Adipocyte (in vitro differentiated cells): ENCODE measurements at regions not wholly inside any gene's neighbourhood (a gene's known extent, or its start where the extent isn't known, plus 50 kb on each side); places are given as distances from the start of the nearest gene placed in this dataset.

ENCODE experiments used
- DNase-seq: peaks from one replicate; pipeline ENCODE4 v3.0.0-alpha.2; 2015; ENCODE audit warnings: low read depth
- H3K27me3 ChIP-seq: replicated peaks from 2 replicates; pipeline ENCODE4 v1.7.0; 2013; ENCODE audit warnings: mild to moderate bottlenecking, low read length, moderate library complexity; ENCODE audit not compliant: control insufficient read depth, insufficient read depth
- H3K36me3 ChIP-seq: 2 replicates; pipeline ENCODE4 v1.7.0; 2013; ENCODE audit warnings: low read length, mild to moderate bottlenecking, moderate library complexity; ENCODE audit not compliant: control insufficient read depth, insufficient read depth, severe bottlenecking
- H3K4me1 ChIP-seq: 2 replicates; pipeline ENCODE4 v1.7.0; 2013; ENCODE audit warnings: mild to moderate bottlenecking, low read length, moderate library complexity; ENCODE audit not compliant: control insufficient read depth, insufficient read depth
- H3K4me3 ChIP-seq: 2 replicates; pipeline ENCODE4 v1.7.0; 2013; ENCODE audit warnings: mild to moderate bottlenecking, low read length, moderate library complexity
- H3K9ac ChIP-seq: 2 replicates; pipeline ENCODE4 v1.7.0; 2013; ENCODE audit warnings: mild to moderate bottlenecking, low read length, moderate library complexity
- H3K9me3 ChIP-seq: 2 replicates; pipeline ENCODE4 v1.7.0; 2013; ENCODE audit warnings: mild to moderate bottlenecking, low read length, moderate library complexity; ENCODE audit not compliant: control insufficient read depth

DNA sequence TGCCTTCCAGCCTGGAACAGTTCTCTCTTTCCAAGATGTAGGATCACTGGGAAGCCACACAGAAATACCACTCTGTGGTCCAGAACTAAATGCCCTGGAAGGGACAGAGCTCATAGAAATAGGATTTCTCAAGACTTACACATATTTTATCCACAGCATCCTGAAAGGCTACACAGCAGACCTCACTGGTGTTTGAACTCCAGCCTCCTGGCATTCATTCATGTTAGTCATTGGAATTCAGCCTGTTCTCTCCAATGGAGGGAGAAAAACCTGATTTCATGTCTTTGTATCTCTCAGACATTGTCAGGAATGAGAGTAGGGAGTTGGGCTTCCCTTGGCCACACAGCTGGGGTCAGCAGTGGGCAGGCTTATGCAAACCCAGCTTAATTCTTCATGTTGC, 121.1 kb upstream of the PPP2R3A start:
- no peak overlapping the region for H3K9ac ChIP-seq
- H3K4me1 ChIP-seq, result no peaks in the 10 kb centered on the region
- DNase-seq, result no peak
- H3K27me3 ChIP-seq, result no peaks in the 10 kb centered on the region
- H3K9me3 ChIP-seq, result peaks cover 7% of the 10 kb centered on the region
- no peaks in the 10 kb centered on the region for H3K36me3 ChIP-seq
- H3K4me3 ChIP-seq, result no peak overlapping the region

DNA sequence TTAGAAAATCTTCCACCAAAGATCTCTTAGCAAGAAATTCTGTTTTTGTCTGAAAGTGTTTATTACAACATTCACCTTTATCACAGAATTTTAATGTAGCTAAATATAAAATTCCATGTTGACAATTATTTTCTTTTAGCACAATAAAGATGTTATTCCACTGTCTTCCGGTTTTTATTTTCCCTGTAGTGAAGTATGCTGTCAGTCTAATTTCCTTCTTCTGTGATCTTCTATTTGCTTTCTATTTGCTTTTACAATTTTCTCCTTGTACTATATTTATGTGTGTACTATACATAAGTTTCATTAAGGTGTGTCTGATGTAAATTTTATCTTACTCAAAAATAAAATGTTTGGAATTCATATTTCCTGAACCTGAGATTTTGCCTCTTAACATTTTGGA, 117.5 kb upstream of the PPP2R3A start:
- H3K9ac ChIP-seq, result no peak overlapping the region
- peaks cover 15% of the 10 kb centered on the region for H3K4me1 ChIP-seq
- DNase-seq, result no peak
- peaks cover 7% of the 10 kb centered on the region for H3K9me3 ChIP-seq
- H3K27me3 ChIP-seq, result no peaks in the 10 kb centered on the region
- H3K4me3 ChIP-seq, result no peak overlapping the region
- no peaks in the 10 kb centered on the region for H3K36me3 ChIP-seq

DNA sequence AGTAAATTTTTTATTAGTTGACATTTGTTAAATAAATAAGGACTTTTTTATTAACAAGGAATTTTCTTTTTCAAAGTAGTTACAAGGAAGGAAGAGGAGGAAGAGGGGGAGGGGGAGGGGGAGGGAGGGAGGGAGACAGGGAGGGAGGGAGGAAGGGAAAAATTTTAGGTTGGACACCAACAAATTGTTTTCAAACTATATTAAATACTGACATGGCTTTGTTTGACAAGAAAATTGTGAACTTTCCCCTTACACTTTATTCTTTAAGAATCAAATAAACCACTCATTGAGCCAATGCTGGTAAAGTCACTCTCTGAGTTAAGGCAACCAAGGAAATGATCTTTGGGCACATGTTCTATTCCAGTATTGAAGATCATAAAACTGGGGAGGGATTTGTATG, 115.7 kb upstream of the PPP2R3A start:
- Histone ChIP-seq H3K4me1 (peaks cover 18% of the 10 kb centered on the region), H3K9me3 (peaks cover 7% of the 10 kb centered on the region), H3K36me3 (no peaks in the 10 kb centered on the region), H3K27me3 (no peaks in the 10 kb centered on the region), H3K4me3 (no peak overlapping the region), H3K9ac (no peak overlapping the region)
- DNase-seq, result no peak

DNA sequence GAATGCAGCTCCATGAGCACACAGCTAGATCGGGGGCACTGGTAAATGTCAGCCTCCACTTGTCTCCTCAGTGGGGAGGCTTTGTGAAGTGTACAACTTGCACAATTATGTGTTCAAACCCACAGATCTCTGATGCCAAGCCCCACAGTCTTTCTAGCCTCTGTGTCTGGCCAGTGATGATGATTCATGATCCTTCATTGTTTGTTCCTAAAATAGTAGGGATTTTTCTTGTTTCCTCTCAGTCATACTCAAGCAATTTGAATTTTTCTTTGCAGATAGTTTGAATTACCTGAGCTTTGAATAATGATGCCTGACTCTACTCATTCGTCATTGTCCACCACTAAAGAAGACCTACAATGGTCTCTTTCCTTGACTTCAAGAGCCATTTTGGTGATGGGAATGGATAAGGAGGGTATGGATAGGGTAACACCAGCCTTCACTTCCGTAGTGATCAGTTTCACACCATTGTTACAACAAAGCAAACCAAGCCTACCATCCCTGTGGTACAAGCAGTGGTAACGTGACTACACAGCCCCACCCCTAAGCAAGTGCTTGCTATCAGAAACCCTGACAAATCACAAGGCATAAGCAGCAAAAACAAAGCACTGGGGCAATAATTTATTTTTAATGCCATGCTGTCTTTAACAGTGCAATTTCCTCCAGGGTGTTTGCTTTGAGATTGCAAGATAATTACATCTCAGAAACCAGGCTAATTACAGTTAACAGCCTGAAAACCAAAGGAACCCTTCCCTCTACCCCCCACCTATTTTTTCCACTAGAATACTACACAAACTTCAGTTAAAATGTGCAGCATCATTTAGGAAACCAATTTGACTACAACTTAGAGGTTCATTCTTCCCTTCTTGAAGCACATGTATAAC, 114.1 kb upstream of the PPP2R3A start:
- Histone ChIP-seq H3K27me3 (no peaks in the 10 kb centered on the region), H3K9ac (no peak overlapping the region), H3K4me1 (peaks cover 18% of the 10 kb centered on the region), H3K4me3 (no peak overlapping the region), H3K9me3 (peaks cover 7% of the 10 kb centered on the region), H3K36me3 (no peaks in the 10 kb centered on the region)
- DNase-seq, result peak; percentile 1

DNA sequence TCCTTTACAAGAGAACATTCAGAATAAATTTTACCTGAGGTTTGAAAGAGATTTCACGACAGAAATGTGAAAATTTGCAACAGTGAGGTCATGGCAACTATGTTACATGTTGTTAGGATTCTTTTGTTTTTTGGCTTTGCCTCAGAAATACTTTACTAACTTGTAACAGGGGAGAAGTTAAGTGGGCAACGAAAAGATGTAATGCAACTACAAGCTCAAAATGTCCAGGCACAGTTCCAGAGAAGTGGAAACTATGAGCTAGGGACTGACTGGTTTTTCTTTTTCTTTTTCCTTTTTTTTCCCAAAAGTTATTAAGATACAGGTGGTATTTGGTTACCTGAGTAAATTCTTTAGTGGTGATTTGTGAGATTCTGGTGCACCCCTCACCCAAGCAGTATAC, 111.5 kb upstream of the PPP2R3A start:
- H3K36me3 ChIP-seq, result no peaks in the 10 kb centered on the region
- no peak overlapping the region for H3K9ac ChIP-seq
- no peaks in the 10 kb centered on the region for H3K9me3 ChIP-seq
- no peaks in the 10 kb centered on the region for H3K27me3 ChIP-seq
- peaks cover 18% of the 10 kb centered on the region for H3K4me1 ChIP-seq
- no peak for DNase-seq
- H3K4me3 ChIP-seq, result no peak overlapping the region

DNA sequence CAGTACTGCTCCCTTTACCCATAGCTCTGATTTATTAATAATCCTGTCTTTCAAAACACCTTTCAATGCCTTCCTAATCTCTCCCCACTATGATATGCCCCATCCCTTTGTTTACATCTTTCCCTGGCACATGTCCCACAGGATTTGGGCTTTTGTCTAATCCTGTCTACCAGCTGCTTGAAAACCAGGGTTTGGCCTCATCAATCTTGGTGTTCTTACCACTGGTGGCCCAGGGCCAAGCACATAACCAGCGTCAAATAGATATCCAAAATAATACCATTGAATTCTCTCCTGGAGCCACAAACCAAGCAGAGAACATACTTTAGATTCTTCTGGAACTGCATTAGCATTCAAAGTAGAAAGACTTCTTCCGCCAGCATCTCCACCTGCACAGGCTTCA, 104.8 kb upstream of the PPP2R3A start:
- Histone ChIP-seq H3K4me3 (no peak overlapping the region), H3K4me1 (no peaks in the 10 kb centered on the region), H3K36me3 (no peaks in the 10 kb centered on the region), H3K9me3 (no peaks in the 10 kb centered on the region), H3K27me3 (no peaks in the 10 kb centered on the region), H3K9ac (no peak overlapping the region)
- DNase-seq, result no peak

DNA sequence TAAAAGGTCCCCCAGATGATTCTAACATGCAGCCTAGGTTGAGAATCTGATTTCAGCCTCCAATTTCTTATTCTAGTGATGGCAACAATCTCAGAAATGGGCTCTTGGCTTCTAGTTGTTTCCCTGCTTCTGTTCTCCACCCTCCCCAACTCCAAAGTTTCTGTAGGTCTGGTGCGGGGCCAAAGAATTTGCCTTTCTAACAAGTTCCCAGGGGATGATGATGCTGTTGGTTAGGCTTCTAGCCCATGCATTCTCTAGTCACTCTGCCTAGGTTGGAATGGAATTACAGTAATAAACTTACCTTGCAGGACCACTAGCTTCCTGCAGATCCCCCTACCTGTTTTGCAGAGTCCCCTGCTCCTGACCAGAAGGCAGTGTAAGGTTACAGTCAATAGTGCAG, 103.2 kb upstream of the PPP2R3A start:
- Histone ChIP-seq H3K36me3 (no peaks in the 10 kb centered on the region), H3K9me3 (no peaks in the 10 kb centered on the region), H3K4me1 (no peaks in the 10 kb centered on the region), H3K27me3 (no peaks in the 10 kb centered on the region), H3K4me3 (no peak overlapping the region), H3K9ac (no peak overlapping the region)
- no peak for DNase-seq

DNA sequence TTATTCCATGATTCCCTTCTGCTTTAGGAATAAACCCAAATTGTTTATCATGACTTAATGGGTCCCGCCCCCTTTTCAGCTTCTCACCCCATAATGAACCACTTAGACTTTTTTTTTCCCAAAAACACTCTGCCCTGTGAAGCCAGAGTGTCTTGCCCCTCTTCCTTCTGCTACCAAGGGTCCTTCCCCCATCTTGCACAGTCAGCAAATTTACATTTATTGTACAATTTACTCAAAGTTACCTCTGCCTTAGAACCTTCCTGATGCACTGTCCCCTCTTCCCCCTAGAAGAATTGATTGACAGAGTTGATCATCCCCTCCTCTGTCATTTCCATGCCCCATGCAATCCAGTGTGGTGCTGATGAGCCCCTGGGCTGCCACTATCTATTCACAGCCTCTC, 101.5 kb upstream of the PPP2R3A start:
- Histone ChIP-seq H3K4me1 (no peaks in the 10 kb centered on the region), H3K27me3 (no peaks in the 10 kb centered on the region), H3K9ac (no peak overlapping the region), H3K9me3 (no peaks in the 10 kb centered on the region), H3K4me3 (no peak overlapping the region), H3K36me3 (no peaks in the 10 kb centered on the region)
- DNase-seq, result no peak

DNA sequence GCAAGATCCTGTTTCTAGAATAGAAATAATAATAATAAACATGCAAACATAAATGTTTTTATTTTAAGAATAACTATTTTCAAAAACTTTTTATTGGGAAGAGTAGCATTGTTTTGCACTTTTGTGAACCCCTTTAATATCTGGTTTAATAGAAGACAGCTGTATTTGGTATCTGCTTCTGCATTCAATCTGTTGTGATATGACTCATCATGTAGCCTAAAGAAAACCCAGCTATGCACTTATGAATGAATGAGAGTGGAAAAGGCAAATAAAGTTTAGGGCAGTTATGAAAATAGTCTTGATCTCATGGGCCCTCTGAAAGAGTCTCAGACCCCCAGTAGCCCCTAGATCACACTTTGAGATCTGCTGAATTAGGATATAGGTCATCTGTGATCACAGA, 100.4 kb upstream of the PPP2R3A start:
- H3K9ac ChIP-seq, result no peak overlapping the region
- H3K36me3 ChIP-seq, result no peaks in the 10 kb centered on the region
- H3K4me3 ChIP-seq, result no peak overlapping the region
- no peaks in the 10 kb centered on the region for H3K4me1 ChIP-seq
- no peaks in the 10 kb centered on the region for H3K9me3 ChIP-seq
- peak; percentile 31 for DNase-seq
- no peaks in the 10 kb centered on the region for H3K27me3 ChIP-seq

DNA sequence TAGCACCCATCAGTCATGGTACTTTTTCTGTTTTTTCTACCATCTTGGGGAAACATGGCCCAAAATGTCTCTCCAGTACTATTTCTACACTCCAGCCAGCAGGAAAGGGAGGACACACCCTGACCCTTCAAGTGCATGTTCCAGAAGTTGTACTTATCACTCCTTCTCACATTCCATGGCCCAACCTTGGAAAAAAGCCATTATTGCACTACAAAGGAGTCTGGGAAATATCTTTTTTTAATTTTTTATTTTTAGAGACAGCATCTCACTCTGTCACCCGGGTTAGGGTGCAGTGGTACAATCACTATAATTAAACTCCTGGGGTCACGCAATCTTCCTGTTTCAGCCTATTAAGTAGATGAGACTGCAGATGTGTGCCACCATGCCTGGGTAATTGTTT, 100.0 kb upstream of the PPP2R3A start:
- no peaks in the 10 kb centered on the region for H3K4me1 ChIP-seq
- no peaks in the 10 kb centered on the region for H3K9me3 ChIP-seq
- no peak overlapping the region for H3K9ac ChIP-seq
- peak; percentile 1 for DNase-seq
- no peaks in the 10 kb centered on the region for H3K27me3 ChIP-seq
- no peaks in the 10 kb centered on the region for H3K36me3 ChIP-seq
- no peak overlapping the region for H3K4me3 ChIP-seq

DNA sequence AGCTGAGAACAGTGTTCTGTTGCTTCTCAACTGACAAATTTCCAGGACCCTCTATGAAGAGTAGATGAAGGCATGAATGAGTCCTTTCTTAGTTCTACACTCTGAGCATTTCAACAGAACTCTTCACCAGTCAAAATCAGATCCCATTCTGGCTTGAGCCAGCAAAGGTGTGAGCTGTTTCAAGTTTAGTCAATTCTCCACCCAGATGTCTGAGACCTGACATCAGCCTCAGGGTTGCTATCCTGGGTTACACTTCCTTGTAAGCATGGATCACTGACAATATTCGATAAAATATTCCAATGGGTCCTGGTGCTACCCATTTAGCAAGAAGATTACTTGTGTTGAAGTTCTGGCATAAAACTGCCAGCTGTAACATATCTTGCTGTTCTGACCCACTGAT, 97.6 kb upstream of the PPP2R3A start:
- no peaks in the 10 kb centered on the region for H3K36me3 ChIP-seq
- no peak overlapping the region for H3K4me3 ChIP-seq
- DNase-seq, result no peak
- H3K4me1 ChIP-seq, result no peaks in the 10 kb centered on the region
- peaks cover 2% of the 10 kb centered on the region for H3K9me3 ChIP-seq
- no peak overlapping the region for H3K9ac ChIP-seq
- H3K27me3 ChIP-seq, result no peaks in the 10 kb centered on the region

DNA sequence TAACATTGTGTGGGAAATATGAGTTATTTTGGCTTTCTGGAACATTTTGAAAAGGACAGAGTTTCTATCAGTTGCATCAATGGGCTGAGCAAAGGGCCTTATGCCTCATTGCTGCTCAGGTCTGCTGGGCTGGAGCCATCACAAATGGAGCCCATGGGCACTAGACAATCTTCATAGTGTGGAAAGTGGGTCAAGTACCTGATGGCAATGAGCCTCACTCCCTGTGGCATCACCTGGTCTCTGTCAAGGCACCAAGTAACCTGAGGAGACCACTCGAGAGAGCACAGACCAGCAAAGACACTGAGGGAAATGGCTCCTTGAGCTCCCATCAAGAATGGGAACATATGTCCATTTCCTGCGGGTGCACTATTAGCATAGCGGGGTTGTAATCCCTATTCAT, 96.7 kb upstream of the PPP2R3A start:
- peaks cover 10% of the 10 kb centered on the region for H3K9me3 ChIP-seq
- H3K27me3 ChIP-seq, result no peaks in the 10 kb centered on the region
- H3K36me3 ChIP-seq, result no peaks in the 10 kb centered on the region
- H3K9ac ChIP-seq, result no peak overlapping the region
- DNase-seq, result no peak
- H3K4me1 ChIP-seq, result no peaks in the 10 kb centered on the region
- H3K4me3 ChIP-seq, result no peak overlapping the region
